NCI-H1436 treated with DMSO at 0.1 percent for 48 hours (cell line): ENCODE measurements at regions not wholly inside any gene's neighbourhood (a gene's known extent, or its start where the extent isn't known, plus 50 kb on each side); places are given as distances from the start of the nearest gene placed in this dataset.

ENCODE experiments used
- DNase-seq: peaks from one replicate; lab custom pipeline; 2025; lab: John Stamatoyannopoulos, UW

- no peak for DNase-seq
Observed at GRCh38 chr15:67004142-67004541, 61.3 kb upstream of the SMAD3 start.

- no peak for DNase-seq
Observed at GRCh38 chr15:67005294-67005996, 60.0 kb upstream of the SMAD3 start.

DNA sequence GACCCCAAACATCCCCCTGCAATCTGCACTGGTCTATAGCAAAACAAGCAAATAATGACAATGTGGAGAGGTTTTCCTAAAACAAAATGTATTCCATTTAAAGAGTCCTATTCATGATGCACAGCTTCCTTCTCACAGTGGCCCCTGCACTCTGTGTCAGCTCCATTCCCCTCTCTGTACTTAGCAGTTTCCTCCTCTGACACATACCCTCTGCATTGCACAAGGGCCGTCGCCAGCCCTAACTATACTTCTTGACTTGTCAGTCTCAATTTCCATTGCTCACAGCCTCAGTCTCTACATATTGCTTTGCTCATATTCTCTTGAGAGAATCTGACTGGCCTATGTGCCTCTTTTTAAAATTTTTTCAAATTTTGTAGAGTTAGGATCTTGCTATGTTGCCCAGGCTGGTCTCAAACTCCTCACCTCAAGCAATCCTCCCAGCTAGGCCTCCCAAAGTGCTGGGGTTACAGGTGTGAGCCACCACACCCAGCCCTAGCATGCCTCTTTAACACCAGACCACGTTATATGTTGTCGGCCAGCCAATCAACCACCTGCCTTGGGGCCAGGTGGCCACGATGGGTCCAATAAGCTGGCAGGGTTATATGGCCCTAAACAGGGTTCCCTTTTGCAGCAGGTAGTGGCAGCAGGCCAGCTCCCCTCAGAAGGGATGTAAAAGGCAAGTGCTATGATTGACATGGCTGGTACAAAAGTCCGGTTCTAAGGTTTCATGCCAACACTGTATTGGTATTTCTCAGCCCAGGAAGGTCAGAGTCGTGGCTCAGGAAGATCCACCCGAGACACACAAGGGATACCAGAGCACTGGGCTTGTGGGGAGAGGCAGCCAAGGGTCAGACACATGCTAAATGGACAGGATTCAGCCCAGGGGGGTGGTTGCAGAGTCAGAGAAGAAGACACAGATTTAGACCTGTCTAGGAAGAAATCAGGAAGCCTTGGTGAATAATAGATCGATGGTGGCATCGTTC lies 59.0 kb upstream of the SMAD3 start:
- DNase-seq: no peak

- DNase-seq: no peak
Observed at GRCh38 chr15:67009576-67010569, 55.5 kb upstream of the SMAD3 start.

GRCh38 chr15:67010898-67011616 lies 54.3 kb upstream of the SMAD3 start:
- no peak for DNase-seq

- DNase-seq: no peak
Observed at GRCh38 chr15:67011617-67012005, 53.8 kb upstream of the SMAD3 start.

GRCh38 chr15:67013696-67014095 lies 51.7 kb upstream of the SMAD3 start:
- no peak for DNase-seq
